NT2/D1 (cell line): ENCODE measurements at regions not wholly inside any gene's neighbourhood (a gene's known extent, or its start where the extent isn't known, plus 50 kb on each side); places are given as distances from the start of the nearest gene placed in this dataset.
A peak's percentile ranks its signal among the peaks of the same experiment; 100 is the strongest.

Experiments used
- DNase-seq: peaks from one replicate; pipeline ENCODE4 v3.0.0-alpha.2; 2011; ENCODE audit warnings: low read depth, low spot score
- H3K27me3 ChIP-seq: 2 replicates; pipeline ENCODE4 v1.6.0; 2011; ENCODE audit warnings: mild to moderate bottlenecking; ENCODE audit not compliant: insufficient read length, insufficient read depth
- H3K36me3 ChIP-seq: 2 replicates; pipeline ENCODE4 v1.6.1; 2011; ENCODE audit warnings: mild to moderate bottlenecking, low read length, mixed read lengths; ENCODE audit not compliant: insufficient read depth, insufficient read length
- H3K4me1 ChIP-seq: 2 replicates; pipeline ENCODE4 v1.5.1; 2011; ENCODE audit not compliant: insufficient read depth, insufficient read length
- H3K4me3 ChIP-seq: 2 replicates; pipeline ENCODE4 v1.5.1; 2011; ENCODE audit warnings: low read depth; ENCODE audit not compliant: insufficient read length
- H3K9ac ChIP-seq: 2 replicates; pipeline ENCODE4 v1.6.0; 2011; ENCODE audit warnings: low read depth; ENCODE audit not compliant: insufficient read length
- H3K9me3 ChIP-seq: 2 replicates; pipeline ENCODE4 v1.5.1; 2011; ENCODE audit warnings: mild to moderate bottlenecking, low read length; ENCODE audit not compliant: insufficient read depth
- SUZ12 ChIP-seq: IDR thresholded peaks from 2 replicates; pipeline ENCODE4 v1.6.1; 2011; ENCODE audit not compliant: insufficient read length, insufficient read depth; ENCODE audit errors: extremely low read depth
- YY1 ChIP-seq: IDR thresholded peaks from 2 replicates; pipeline ENCODE4 v1.6.1; 2011; ENCODE audit not compliant: insufficient read length, insufficient read depth
- ZNF274 ChIP-seq: IDR thresholded peaks from 2 replicates; pipeline ENCODE4 v1.6.1; 2011; ENCODE audit warnings: mild to moderate bottlenecking, low read depth, low read length

DNA sequence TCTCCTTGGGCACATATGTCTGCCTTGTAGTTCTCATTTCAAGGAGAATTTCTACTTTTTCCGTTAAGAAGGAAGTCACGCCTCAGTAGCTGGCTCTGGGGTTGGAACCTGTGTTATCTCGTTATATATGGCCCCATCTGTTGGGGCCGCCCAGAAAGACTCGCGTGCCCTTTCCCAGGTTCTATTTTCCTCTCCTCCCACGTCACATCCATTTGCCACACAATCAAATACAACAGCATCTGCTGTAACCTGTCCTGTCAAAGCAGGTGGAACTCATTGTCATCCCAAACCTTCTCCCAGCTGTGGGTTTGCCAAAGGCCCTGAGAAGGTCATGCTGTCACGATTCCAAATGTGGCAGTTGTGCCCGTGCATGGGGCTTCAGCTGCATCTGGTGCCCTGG is 213.1 kb upstream of the ZBED5 start:
- no peak overlapping the region for H3K9ac ChIP-seq
- H3K4me3 ChIP-seq, result no peak overlapping the region
- no peak for DNase-seq
- no peaks in the 10 kb centered on the region for H3K9me3 ChIP-seq
- H3K36me3 ChIP-seq, result no peaks in the 10 kb centered on the region
- TF ChIP-seq YY1 (no peak), SUZ12 (no peak), ZNF274 (no peak)
- no peaks in the 10 kb centered on the region for H3K27me3 ChIP-seq
- H3K4me1 ChIP-seq, result no peaks in the 10 kb centered on the region

GRCh38 chr11:11069841-11070835 is 212.3 kb upstream of the ZBED5 start:
- no peak overlapping the region for H3K4me3 ChIP-seq
- no peak for DNase-seq
- TF ChIP-seq SUZ12 (no peak), ZNF274 (no peak), YY1 (no peak)
- no peaks in the 10 kb centered on the region for H3K9me3 ChIP-seq
- no peaks in the 10 kb centered on the region for H3K27me3 ChIP-seq
- no peaks in the 10 kb centered on the region for H3K36me3 ChIP-seq
- no peak overlapping the region for H3K9ac ChIP-seq
- no peaks in the 10 kb centered on the region for H3K4me1 ChIP-seq

DNA sequence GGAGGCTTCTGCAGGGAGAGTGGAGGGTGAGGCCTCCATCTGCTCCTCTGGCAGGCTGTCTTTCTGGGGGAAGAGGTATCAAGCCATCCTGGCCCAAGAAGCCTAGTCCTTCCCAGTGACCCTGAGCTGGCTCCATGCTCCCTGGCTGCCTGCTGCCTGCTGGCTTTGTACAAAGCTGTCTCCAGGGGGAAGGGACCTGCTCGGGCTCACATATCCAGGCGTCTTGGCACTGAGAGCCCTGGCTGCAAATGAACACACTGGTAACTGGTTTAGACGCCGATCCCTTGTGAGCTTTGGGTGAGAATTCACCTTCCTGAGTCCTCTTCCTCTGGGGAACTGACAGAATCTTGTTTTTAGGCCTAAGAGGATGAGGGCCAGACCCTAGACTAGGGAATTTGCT is 210.3 kb upstream of the ZBED5 start:
- Histone ChIP-seq H3K4me1 (no peaks in the 10 kb centered on the region), H3K9me3 (no peaks in the 10 kb centered on the region), H3K9ac (no peak overlapping the region), H3K4me3 (no peak overlapping the region), H3K27me3 (no peaks in the 10 kb centered on the region), H3K36me3 (no peaks in the 10 kb centered on the region)
- TF ChIP-seq SUZ12, result no peak
- TF ChIP-seq YY1, result no peak
- no peak for TF ChIP-seq ZNF274
- DNase-seq, result no peak

DNA sequence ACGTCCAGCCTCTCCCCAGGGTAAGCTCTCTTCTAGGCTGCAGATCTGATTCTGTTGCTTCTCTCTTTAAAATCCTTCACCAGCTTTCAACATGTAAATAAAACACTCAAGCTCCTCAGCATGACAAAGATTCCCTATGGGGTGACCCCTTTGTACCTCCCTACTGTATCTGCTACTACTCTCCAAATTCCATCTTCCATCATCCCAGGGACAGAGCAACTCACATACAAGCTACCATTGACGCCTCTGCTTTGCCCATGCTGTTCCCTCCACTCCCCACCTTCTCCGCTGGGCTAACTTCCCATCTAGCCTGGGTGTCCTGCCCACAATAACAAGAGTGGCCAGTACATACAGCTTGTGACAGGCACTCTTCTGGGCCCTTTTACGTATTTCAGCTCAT is 207.5 kb upstream of the ZBED5 start:
- Histone ChIP-seq H3K9ac (no peak overlapping the region), H3K36me3 (no peaks in the 10 kb centered on the region), H3K9me3 (no peaks in the 10 kb centered on the region), H3K4me1 (no peaks in the 10 kb centered on the region), H3K27me3 (no peaks in the 10 kb centered on the region), H3K4me3 (no peak overlapping the region)
- peak; percentile 57 for DNase-seq
- no peak for TF ChIP-seq YY1
- no peak for TF ChIP-seq ZNF274
- no peak for TF ChIP-seq SUZ12

- no peak for DNase-seq
Observed at GRCh38 chr11:11057472-11057854, 199.6 kb upstream of the ZBED5 start.

DNA sequence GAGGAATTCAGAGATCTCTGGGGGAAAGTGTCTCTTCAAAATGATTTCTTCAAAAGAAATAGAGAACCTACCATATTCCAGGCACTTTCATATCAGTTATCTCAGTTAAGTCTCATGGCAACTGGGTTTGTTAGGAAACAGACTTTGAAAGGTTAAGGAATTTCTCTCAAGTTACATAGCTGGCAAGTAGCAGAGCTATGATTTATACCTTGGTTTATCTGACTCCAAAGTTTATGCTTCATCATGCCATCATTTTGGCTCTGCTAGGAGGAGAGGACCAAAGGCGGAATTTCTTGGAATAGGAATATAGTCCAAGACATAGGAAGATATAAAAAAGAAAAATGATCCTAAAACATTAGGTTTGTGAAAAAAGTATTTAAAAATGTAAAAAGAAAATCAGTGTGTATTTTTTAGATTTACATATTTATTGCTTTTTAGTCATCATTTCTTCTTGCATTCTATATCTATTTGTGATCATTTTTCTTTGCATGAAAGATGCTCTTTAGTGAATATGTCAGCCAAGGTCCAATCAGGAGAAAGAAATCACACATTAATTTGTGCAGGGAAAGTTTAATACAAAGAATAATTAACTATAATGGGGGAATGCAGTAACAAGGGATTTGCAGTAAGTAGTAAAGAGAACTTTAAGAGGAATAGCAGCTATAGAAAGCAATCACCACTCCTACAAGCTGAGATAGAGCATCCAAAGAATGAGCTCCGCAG is 199.1 kb upstream of the ZBED5 start:
- no peaks in the 10 kb centered on the region for H3K36me3 ChIP-seq

More at GRCh38 chr11:11057472-11057854, 199.6 kb upstream of the ZBED5 start:
- TF ChIP-seq YY1 (no peak), ZNF274 (no peak), SUZ12 (no peak)
- no peak overlapping the region for H3K4me3 ChIP-seq
- no peaks in the 10 kb centered on the region for H3K36me3 ChIP-seq
- H3K27me3 ChIP-seq, result no peaks in the 10 kb centered on the region
- H3K9ac ChIP-seq, result no peak overlapping the region
- H3K9me3 ChIP-seq, result no peaks in the 10 kb centered on the region
- no peaks in the 10 kb centered on the region for H3K4me1 ChIP-seq

DNA sequence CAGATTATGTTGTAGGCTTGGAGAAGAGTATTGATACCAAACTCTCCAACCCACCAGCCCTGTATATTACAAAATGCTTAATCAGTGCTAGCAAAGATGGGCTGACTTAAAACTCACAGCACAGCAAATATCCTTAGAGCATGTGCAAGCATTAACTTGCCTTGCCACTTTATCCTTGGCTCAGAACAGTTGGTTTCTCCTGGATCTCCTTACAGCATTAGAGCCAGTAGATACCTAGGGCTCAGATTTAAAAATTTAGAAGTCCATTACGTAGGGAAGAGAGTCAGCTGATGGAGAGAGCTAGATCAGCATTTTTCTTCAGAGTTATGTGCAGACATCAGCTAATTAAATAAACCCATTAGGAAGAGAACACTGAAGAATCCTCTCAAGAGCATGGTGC is 198.5 kb upstream of the ZBED5 start:
- TF ChIP-seq ZNF274, result no peak
- TF ChIP-seq SUZ12, result no peak
- no peak for TF ChIP-seq YY1
- DNase-seq, result no peak
- no peaks in the 10 kb centered on the region for H3K27me3 ChIP-seq
- no peaks in the 10 kb centered on the region for H3K4me1 ChIP-seq
- H3K9me3 ChIP-seq, result no peaks in the 10 kb centered on the region
- no peaks in the 10 kb centered on the region for H3K36me3 ChIP-seq
- no peak overlapping the region for H3K9ac ChIP-seq
- no peak overlapping the region for H3K4me3 ChIP-seq

More for the DNA sequence above, 199.1 kb upstream of the ZBED5 start:
- Histone ChIP-seq H3K9ac (no peak overlapping the region), H3K9me3 (no peaks in the 10 kb centered on the region), H3K27me3 (no peaks in the 10 kb centered on the region), H3K4me3 (no peak overlapping the region), H3K4me1 (no peaks in the 10 kb centered on the region)
- no peak for TF ChIP-seq ZNF274
- TF ChIP-seq SUZ12, result no peak
- no peak for TF ChIP-seq YY1
- DNase-seq, result no peak
